HG02763 (cell line): ENCODE measurements at regions not wholly inside any gene's neighbourhood (a gene's known extent, or its start where the extent isn't known, plus 50 kb on each side); places are given as distances from the start of the nearest gene placed in this dataset.

Source experiments
- ATAC-seq: cut with Tn5 transposase; IDR thresholded peaks from one replicate; pipeline ENCODE4 v1.9.1; 2021; ENCODE audit warnings: mild to moderate bottlenecking, moderate library complexity; ENCODE audit not compliant: unreplicated experiment

DNA sequence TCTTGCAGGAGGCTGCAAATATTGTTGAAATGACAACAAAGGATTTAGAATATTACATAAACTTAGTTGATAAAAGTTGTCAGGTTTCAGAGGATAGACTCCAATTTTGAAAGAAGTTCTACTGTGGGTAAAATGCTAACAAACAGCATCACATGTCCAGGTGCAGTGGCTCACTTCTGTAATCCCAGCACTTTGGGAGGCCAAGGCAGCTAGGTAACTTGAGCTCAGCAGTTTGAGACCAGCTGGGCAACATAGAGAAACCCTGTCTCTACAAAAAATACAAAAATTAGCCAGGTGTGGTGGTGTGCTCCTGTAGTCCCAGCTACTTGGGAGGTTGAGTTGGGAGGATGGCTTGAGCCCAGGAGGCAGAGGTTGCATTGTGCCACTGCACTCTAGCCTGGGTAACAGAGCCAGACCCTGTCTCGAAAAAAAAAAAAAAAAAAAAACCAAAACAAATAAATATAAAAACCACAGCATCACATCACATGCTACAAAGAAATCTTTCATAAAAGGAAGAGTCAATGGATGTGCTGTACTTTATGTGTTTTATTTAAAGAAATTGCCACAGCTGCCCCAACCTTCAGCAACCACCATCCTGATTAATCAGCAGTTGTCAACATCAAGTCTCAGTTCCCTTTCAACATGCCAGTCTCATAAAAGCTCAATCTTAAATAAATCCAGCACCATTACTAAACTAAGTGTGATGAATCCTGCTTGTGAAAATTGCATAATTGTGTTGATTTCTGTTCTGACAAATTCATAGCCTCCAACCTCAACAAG lies 83.2 kb upstream of the MBL2 start:
- ATAC-seq: no peak

DNA sequence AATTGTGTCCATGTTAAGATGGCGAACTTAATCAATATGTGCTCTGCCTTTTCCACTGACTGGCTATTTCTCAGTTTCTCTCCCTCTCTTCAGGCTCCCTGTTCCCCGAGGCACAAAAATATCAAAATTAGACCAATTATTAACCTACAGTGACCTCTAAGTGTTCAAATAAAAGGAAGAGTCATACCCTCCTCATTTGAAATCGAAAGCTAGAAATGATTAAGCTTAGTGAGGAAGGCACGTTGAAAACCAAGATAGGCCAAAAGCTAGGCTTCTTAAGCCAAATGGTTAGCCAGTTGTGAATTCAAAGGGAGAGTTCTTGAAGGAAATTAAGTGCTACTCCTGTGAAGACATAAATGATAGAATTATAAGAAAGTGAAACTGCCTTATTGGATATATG lies 81.1 kb upstream of the MBL2 start:
- peak; percentile 80 for ATAC-seq

DNA sequence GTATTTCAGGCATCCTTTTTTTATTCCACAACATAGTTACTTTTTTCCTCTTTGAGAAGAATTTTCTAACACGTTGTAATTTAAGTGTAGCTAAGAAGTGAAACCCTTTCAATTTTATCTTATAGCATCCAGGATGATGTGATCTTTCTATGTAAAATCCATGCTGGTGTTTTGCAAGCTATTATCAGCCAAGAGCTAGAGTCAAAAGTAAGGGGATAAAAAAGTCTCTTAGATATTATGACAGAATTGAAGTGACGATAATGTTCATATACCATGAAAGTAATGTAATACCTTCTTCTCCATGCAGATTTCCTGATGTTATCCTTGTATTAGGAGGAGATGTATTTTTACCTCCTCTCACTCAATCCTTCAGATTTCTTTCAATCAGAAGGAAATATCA lies 64.2 kb upstream of the MBL2 start:
- no peak for ATAC-seq
